MG63 (cell line): ENCODE measurements at regions not wholly inside any gene's neighbourhood (a gene's known extent, or its start where the extent isn't known, plus 50 kb on each side); places are given as distances from the start of the nearest gene placed in this dataset.
"Not testable (repeated sequence)": the region's sequence is repeated elsewhere in the genome, so short reads cannot be mapped to it uniquely, and the experiment has no call there.

Experiments
- DNase-seq: peaks from one replicate; pipeline ENCODE4 v3.0.0-alpha.2; 2020
- H3K27me3 ChIP-seq: fragments of 250-450 bp; sonication (Bioruptor Pico); 2 replicates; pipeline ENCODE4 v1.5.1; 2020; ENCODE audit warnings: mild to moderate bottlenecking, moderate library complexity
- H3K36me3 ChIP-seq: fragments of 250-450 bp; sonication (Bioruptor Pico); 2 replicates; pipeline ENCODE4 v1.5.1; 2020; ENCODE audit warnings: mild to moderate bottlenecking, moderate library complexity
- H3K4me3 ChIP-seq: fragments of 250-450 bp; sonication (Bioruptor Pico); 2 replicates; pipeline ENCODE4 v1.5.1; 2020; ENCODE audit warnings: mild to moderate bottlenecking, moderate library complexity
- H3K9me3 ChIP-seq: fragments of 250-450 bp; sonication (Bioruptor Pico); 2 replicates; pipeline ENCODE4 v1.5.1; 2020; ENCODE audit warnings: mild to moderate bottlenecking, moderate library complexity

DNA sequence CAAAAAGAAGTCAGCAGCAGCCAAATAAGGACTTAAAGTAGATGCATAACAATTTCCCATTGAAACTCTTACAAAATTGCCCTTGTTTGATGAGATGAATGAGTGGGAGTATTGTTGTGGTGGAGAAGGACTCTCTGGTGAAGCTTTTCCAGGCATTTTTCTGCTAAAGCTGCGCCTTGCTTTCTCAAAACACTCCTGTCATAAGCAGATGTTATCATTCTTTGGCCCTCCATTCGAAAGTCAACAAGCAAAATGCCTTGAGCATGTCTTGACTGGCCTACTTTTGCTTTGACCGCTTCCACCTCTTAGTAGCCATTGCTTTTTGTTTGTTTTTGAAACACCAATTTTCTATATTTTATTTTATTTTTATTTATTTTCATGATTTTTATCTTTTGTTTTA, 340.9 kb upstream of the FGF13 start:
- Histone ChIP-seq H3K27me3 (no peaks in the 10 kb centered on the region), H3K4me3 (no peak overlapping the region), H3K9me3 (no peaks in the 10 kb centered on the region), H3K36me3 (no peaks in the 10 kb centered on the region)
- DNase-seq: no peak

GRCh38 chrX:139049465-139049864, 337.9 kb upstream of the FGF13 start:
- no peaks in the 10 kb centered on the region for H3K36me3 ChIP-seq
- no peaks in the 10 kb centered on the region for H3K9me3 ChIP-seq
- DNase-seq: no peak
- H3K4me3 ChIP-seq: no peak overlapping the region
- H3K27me3 ChIP-seq: no peaks in the 10 kb centered on the region

GRCh38 chrX:139044680-139045079, 333.2 kb upstream of the FGF13 start:
- Histone ChIP-seq H3K27me3 (no peaks in the 10 kb centered on the region), H3K9me3 (no peaks in the 10 kb centered on the region), H3K4me3 (no peak overlapping the region), H3K36me3 (no peaks in the 10 kb centered on the region)
- no peak for DNase-seq

GRCh38 chrX:139039041-139039440, 327.5 kb upstream of the FGF13 start:
- no peak for DNase-seq
- H3K9me3 ChIP-seq: no peaks in the 10 kb centered on the region
- no peaks in the 10 kb centered on the region for H3K27me3 ChIP-seq
- H3K4me3 ChIP-seq: no peak overlapping the region
- no peaks in the 10 kb centered on the region for H3K36me3 ChIP-seq

GRCh38 chrX:139026811-139027210, 315.3 kb upstream of the FGF13 start:
- no peak overlapping the region for H3K4me3 ChIP-seq
- H3K36me3 ChIP-seq: no peaks in the 10 kb centered on the region
- H3K9me3 ChIP-seq: no peaks in the 10 kb centered on the region
- DNase-seq: no peak
- no peaks in the 10 kb centered on the region for H3K27me3 ChIP-seq

- Histone ChIP-seq H3K36me3 (no peaks in the 10 kb centered on the region), H3K27me3 (no peaks in the 10 kb centered on the region), H3K9me3 (no peaks in the 10 kb centered on the region), H3K4me3 (no peak overlapping the region)
- DNase-seq: peak; percentile 15
These were observed 314.9 kb upstream of the FGF13 start for GRCh38 chrX:139026406-139026805.

DNA sequence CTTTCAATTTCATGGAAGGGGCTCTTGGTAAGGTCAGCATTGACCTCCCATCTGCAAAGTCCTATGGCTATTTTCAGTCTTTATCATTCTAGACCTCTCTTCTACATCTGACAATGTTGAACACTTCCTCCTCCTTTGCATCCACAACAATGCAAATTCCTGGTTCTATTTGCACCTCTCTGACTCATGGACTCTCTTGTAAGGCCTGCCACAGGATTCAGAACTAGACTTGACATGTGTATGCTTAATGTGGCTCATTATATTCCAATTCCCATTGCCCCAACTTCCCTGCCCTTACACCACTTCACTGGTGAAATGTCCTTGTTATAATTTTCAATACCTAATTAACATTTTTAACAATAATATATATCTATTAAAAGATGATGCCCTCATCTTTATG, 314.3 kb upstream of the FGF13 start:
- Histone ChIP-seq H3K27me3 (no peaks in the 10 kb centered on the region), H3K9me3 (no peaks in the 10 kb centered on the region), H3K4me3 (no peak overlapping the region), H3K36me3 (no peaks in the 10 kb centered on the region)
- no peak for DNase-seq

- H3K4me3 ChIP-seq: no peak overlapping the region
- H3K27me3 ChIP-seq: no peaks in the 10 kb centered on the region
- no peaks in the 10 kb centered on the region for H3K9me3 ChIP-seq
- H3K36me3 ChIP-seq: no peaks in the 10 kb centered on the region
- DNase-seq: no peak
These were observed 312.0 kb upstream of the FGF13 start for GRCh38 chrX:139023531-139023930.

DNA sequence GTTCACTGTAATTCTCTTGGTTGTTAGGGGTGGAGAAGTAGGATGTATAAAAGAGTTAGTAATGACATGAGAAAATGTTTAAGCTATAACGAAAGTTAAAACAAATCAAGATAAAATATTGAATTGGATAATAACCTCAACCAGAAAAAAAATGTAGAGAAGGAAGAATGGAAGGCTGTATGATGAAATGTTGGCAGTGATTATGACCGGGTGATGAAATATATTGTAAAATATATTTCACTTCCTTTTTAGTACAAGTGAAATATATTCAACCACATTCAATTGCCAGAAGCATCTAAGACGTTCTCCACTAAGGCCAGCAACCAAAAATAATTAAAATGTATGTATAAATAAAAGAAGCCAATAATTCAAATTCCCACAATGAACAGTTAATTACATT, 309.3 kb upstream of the FGF13 start:
- Histone ChIP-seq H3K27me3 (no peaks in the 10 kb centered on the region), H3K9me3 (no peaks in the 10 kb centered on the region), H3K36me3 (no peaks in the 10 kb centered on the region), H3K4me3 (no peak overlapping the region)
- DNase-seq: no peak

GRCh38 chrX:139018436-139018835, 306.9 kb upstream of the FGF13 start:
- H3K27me3 ChIP-seq: no peaks in the 10 kb centered on the region
- no peaks in the 10 kb centered on the region for H3K36me3 ChIP-seq
- DNase-seq: no peak
- H3K9me3 ChIP-seq: no peaks in the 10 kb centered on the region
- no peak overlapping the region for H3K4me3 ChIP-seq

- H3K9me3 ChIP-seq: no peaks in the 10 kb centered on the region
- no peaks in the 10 kb centered on the region for H3K27me3 ChIP-seq
- DNase-seq: no peak
- H3K4me3 ChIP-seq: no peak overlapping the region
- no peaks in the 10 kb centered on the region for H3K36me3 ChIP-seq
These were observed 304.1 kb upstream of the FGF13 start for GRCh38 chrX:139015627-139016026.

- no peak for DNase-seq
- no peaks in the 10 kb centered on the region for H3K9me3 ChIP-seq
- no peak overlapping the region for H3K4me3 ChIP-seq
- no peaks in the 10 kb centered on the region for H3K27me3 ChIP-seq
- H3K36me3 ChIP-seq: no peaks in the 10 kb centered on the region
These were observed 296.7 kb upstream of the FGF13 start for GRCh38 chrX:139008185-139008584.

DNA sequence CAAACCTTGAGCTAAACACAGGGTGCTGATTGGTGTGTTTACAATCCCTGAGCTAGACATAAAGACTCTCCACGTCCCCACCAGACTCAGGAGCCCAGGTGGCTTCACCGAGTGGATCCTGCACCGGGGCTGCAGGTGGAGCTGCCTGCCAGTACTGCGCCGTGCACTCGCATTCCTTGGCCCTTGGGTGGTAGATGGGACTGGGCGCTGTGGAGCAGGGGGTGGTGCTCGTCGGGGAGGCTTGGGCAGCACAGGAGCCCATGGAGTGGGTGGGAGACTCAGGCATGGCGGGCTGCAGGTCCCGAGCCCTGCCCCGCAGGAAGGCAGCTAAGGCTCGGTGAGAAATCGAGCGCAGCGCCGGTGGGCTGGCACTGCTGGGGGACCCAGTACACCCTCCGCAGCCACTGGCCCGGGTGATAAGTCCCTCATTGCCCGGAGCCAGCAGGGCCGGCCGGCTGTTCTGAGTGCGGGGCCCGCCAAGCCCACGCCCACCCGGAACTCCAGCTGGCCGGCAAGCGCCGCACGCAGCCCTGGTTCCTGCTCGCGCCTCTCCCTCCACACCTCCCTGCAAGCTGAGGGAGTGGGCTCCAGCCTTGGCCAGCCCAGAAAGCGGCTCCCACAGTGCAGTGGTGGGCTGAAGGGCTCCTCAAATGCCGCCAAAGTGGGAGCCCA, 292.5 kb upstream of the FGF13 start:
- not testable (repeated sequence) for H3K27me3 ChIP-seq, H3K4me3 ChIP-seq, H3K9me3 ChIP-seq, H3K36me3 ChIP-seq, DNase-seq

DNA sequence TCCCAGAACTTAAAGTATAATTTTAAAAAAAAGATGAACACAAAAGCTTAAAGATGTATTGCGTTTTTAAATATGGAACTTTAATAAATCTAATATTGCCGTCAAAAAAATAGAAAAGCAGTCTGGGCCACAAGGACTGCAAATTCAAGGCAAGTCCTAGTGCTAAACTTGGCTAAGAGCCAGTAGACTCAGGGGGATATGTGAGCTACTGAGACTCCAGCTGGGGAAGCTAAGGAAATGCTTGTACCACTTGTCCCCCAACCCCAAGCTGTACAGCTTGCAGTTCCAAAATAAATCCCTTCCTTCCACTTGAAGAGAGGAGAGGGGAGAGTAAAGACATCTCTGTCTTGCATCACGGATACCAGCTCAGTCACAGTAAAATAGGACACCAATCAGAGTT, 290.8 kb upstream of the FGF13 start:
- no peaks in the 10 kb centered on the region for H3K9me3 ChIP-seq
- no peaks in the 10 kb centered on the region for H3K36me3 ChIP-seq
- no peak overlapping the region for H3K4me3 ChIP-seq
- no peaks in the 10 kb centered on the region for H3K27me3 ChIP-seq
- DNase-seq: no peak

GRCh38 chrX:138996268-138996667, 284.8 kb upstream of the FGF13 start:
- Histone ChIP-seq H3K27me3 (no peaks in the 10 kb centered on the region), H3K4me3 (no peak overlapping the region), H3K9me3 (no peaks in the 10 kb centered on the region), H3K36me3 (no peaks in the 10 kb centered on the region)
- DNase-seq: no peak

DNA sequence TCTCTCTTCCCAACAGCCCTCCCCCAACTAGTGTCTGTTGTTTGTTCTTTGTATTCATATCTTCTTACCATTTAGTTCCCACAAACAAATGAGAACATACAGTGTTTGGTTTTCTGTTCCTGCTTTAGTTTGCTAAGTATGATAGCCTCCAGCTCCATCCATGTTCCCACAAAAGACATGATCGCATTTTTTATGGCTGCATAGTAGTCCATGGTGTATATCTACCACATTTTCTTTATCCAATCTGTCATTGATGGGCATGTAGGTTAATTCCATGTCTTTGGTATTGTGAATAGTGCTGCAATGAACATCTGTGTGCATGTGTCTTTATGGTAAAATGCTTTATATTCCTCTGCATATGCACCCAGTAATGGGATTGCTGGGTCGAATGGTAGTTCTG, 283.9 kb upstream of the FGF13 start:
- no peaks in the 10 kb centered on the region for H3K36me3 ChIP-seq
- no peak for DNase-seq
- H3K9me3 ChIP-seq: no peaks in the 10 kb centered on the region
- no peak overlapping the region for H3K4me3 ChIP-seq
- no peaks in the 10 kb centered on the region for H3K27me3 ChIP-seq

GRCh38 chrX:138990425-138990824, 278.9 kb upstream of the FGF13 start:
- DNase-seq, H3K36me3 ChIP-seq, H3K4me3 ChIP-seq, H3K27me3 ChIP-seq, H3K9me3 ChIP-seq: not testable (repeated sequence)

- DNase-seq: no peak
- Histone ChIP-seq H3K9me3 (no peaks in the 10 kb centered on the region), H3K36me3 (no peaks in the 10 kb centered on the region), H3K27me3 (no peaks in the 10 kb centered on the region), H3K4me3 (no peak overlapping the region)
These were observed 275.3 kb upstream of the FGF13 start for GRCh38 chrX:138986866-138987265.

- Histone ChIP-seq H3K4me3 (no peak overlapping the region), H3K27me3 (no peaks in the 10 kb centered on the region), H3K36me3 (no peaks in the 10 kb centered on the region), H3K9me3 (no peaks in the 10 kb centered on the region)
- peak; percentile 13 for DNase-seq
These were observed 274.7 kb upstream of the FGF13 start for GRCh38 chrX:138986235-138986634.
